ENCODE measurements at regions not wholly inside any gene's neighbourhood (a gene's known extent, or its start where the extent isn't known, plus 50 kb on each side); places are given as distances from the start of the nearest gene placed in this dataset. TPM values are rescaled to one million over a fixed set of nuclear protein-coding genes. Genes with fewer than 3 reads are reported as not detected.

GRCh38 chr1:184329245-184329953 lies 57.4 kb upstream of the C1orf21 start:
- H3K9me3 ChIP-seq: peaks cover 0 to 4% (median 0%) of the 10 kb centered on the region in 4 donors
- WGBS, 2 donors: 85 to 86% methylated on average over 7 of the region's 7 CpGs
- peak overlapping the region in 1 of 4 donors; percentile 53 for H3K27ac ChIP-seq
- TF ChIP-seq CTCF (IDR thresholded peaks at IDR 0.05) (no peak), POLR2A (IDR thresholded peaks at IDR 0.05) (no peak), EP300 (IDR thresholded peaks at IDR 0.05) (no peak)
- DNase-seq (ENCODE audit: low spot score in 2 of 2): no peak
- peaks cover 0 to 15% (median 0%) of the 10 kb centered on the region in 4 donors for H3K4me1 ChIP-seq
- no peaks in the 10 kb centered on the region for H3K36me3 ChIP-seq
- no peak overlapping the region for H3K4me3 ChIP-seq
- no peaks in the 10 kb centered on the region for H3K27me3 ChIP-seq

DNA sequence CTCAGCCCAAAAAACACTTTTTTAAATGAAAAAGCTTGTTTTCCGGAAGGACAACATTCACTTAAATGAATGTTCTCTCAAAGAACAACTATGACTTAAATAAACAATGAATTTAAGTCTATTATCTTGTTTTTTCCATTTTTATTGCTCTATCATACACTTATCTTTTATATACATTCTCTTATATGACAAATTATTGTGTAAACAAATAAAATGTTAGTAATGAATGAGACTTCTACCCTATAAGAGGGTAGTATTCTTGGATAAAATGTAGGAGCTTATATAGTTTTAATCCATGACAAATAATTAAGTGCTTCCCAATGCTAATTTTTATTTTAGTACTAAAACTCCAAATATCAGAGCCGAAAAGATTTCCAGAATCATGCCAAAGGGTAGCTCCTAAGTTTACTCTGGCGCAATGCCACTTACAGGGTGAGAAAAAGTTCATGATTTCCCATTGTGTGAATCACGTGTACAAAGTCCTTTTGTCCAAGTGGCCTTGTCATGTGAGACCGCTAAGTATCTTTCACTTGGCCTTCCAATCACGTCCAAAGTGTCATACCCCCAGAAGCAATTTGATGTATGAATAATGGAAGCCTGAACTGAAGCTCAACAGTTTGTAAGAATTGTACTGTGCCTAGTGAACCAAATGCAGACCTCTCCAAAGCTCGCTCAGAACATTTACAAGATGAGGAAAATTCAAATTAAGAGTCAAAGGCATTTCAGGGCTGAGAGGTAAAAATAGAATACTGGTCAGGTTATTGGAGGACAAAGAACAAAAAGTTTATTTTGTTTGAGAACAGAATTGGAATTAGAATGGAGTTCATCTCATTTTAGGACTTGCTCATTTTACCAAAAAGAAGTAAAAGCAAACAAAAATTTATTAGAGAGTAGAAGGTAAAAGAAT lies 56.6 kb upstream of the C1orf21 start:
- Histone ChIP-seq H3K27me3 (no peaks in the 10 kb centered on the region), H3K27ac (peak overlapping the region in 2 of 4 donors; percentile 28 to 53), H3K9me3 (peaks cover 0 to 4% (median 0%) of the 10 kb centered on the region in 4 donors), H3K36me3 (no peaks in the 10 kb centered on the region), H3K4me3 (no peak overlapping the region), H3K4me1 (peaks cover 0 to 15% (median 0%) of the 10 kb centered on the region in 4 donors)
- peak in 1 of 2 donors; percentile 34 for TF ChIP-seq EP300 (IDR thresholded peaks at IDR 0.05)
- no peak for TF ChIP-seq POLR2A (IDR thresholded peaks at IDR 0.05)
- no peak for TF ChIP-seq CTCF (IDR thresholded peaks at IDR 0.05)
- WGBS, 2 donors: 41 to 51% methylated on average over 7 of the region's 7 CpGs
- DNase-seq (ENCODE audit: low spot score in 2 of 2): peak in 1 of 2 donors; percentile 14

- Histone ChIP-seq H3K27me3 (no peaks in the 10 kb centered on the region), H3K36me3 (no peaks in the 10 kb centered on the region), H3K4me1 (peaks cover 0 to 15% (median 0%) of the 10 kb centered on the region in 4 donors), H3K27ac (peak overlapping the region in 1 of 4 donors; percentile 53), H3K4me3 (no peak overlapping the region), H3K9me3 (peaks cover 0 to 4% (median 0%) of the 10 kb centered on the region in 4 donors)
- TF ChIP-seq EP300 (IDR thresholded peaks at IDR 0.05) (no peak), CTCF (IDR thresholded peaks at IDR 0.05) (no peak), POLR2A (IDR thresholded peaks at IDR 0.05) (no peak)
- DNase-seq (ENCODE audit: low spot score in 2 of 2): no peak
- 72 to 81% methylated on average over 4 of the region's 4 CpGs for WGBS, 2 donors
These were observed 56.0 kb upstream of the C1orf21 start for GRCh38 chr1:184330875-184331274.

Small RNAs in the stretch of these regions (small RNA-seq; reads per million reads assigned to genes)
- gene RF00019: not detected

Data from tibial nerve (tissue), 4 donors.